Coronary artery (tissue), 2 donors: ENCODE measurements at regions not wholly inside any gene's neighbourhood (a gene's known extent, or its start where the extent isn't known, plus 50 kb on each side); places are given as distances from the start of the nearest gene placed in this dataset.

Experiments used
- DNase-seq: peaks from one replicate; pipeline ENCODE4 v3.0.0-alpha.2; 2017; ENCODE audit warnings: low spot score
- H3K27ac ChIP-seq, 2 donors: fragments of 200-600 bp; sonication (generic); one replicate each; pipeline ENCODE4 v1.5.1; 2016 to 2019
- H3K4me3 ChIP-seq: fragments of 200-600 bp; sonication (generic); 2 replicates; pipeline ENCODE4 v1.5.1; 2016; ENCODE audit warnings: mild to moderate bottlenecking, moderate library complexity
- CTCF ChIP-seq: fragments of 200-600 bp; sonication (generic); IDR thresholded peaks from one replicate; pipeline ENCODE4 v1.5.1; 2019; ENCODE audit warnings: antibody characterized with exemption

- Histone ChIP-seq H3K4me3 (peak overlapping the region; percentile 82), H3K27ac (peak overlapping the region in 1 of 2 donors; percentile 74)
- no peak for DNase-seq
- TF ChIP-seq CTCF: no peak
Measured at GRCh38 chr1:59146056-59146455, 150.8 kb upstream of the FGGY start.

- Histone ChIP-seq H3K27ac (peak overlapping the region; percentile 74 to 89), H3K4me3 (peak overlapping the region; percentile 82)
- peak; percentile 80 for DNase-seq
- TF ChIP-seq CTCF: no peak
Measured at GRCh38 chr1:59146651-59147358, 150.1 kb upstream of the FGGY start.

- no peak overlapping the region for H3K27ac ChIP-seq
- DNase-seq: no peak
- TF ChIP-seq CTCF: no peak
- H3K4me3 ChIP-seq: no peak overlapping the region
Measured at GRCh38 chr1:59149435-59149834, 147.5 kb upstream of the FGGY start.

GRCh38 chr1:59150577-59151386 lies 146.1 kb upstream of the FGGY start:
- peak; percentile 92 for DNase-seq
- Histone ChIP-seq H3K4me3 (peak overlapping the region; percentile 46), H3K27ac (peak overlapping the region; percentile 68 to 79)
- TF ChIP-seq CTCF: no peak

GRCh38 chr1:59151387-59151761 lies 145.5 kb upstream of the FGGY start:
- no peak for TF ChIP-seq CTCF
- DNase-seq: no peak
- peak overlapping the region; percentile 68 to 79 for H3K27ac ChIP-seq
- peak overlapping the region; percentile 46 for H3K4me3 ChIP-seq

- Histone ChIP-seq H3K4me3 (no peak overlapping the region), H3K27ac (peak overlapping the region; percentile 68 to 79)
- TF ChIP-seq CTCF: no peak
- no peak for DNase-seq
Measured at GRCh38 chr1:59151860-59152259, 145.0 kb upstream of the FGGY start.
